ENCODE measurements at regions not wholly inside any gene's neighbourhood (a gene's known extent, or its start where the extent isn't known, plus 50 kb on each side); places are given as distances from the start of the nearest gene placed in this dataset.

- no peak for DNase-seq
Measured at GRCh38 chr14:56900726-56901125, 90.4 kb upstream of the OTX2 start.

GRCh38 chr14:56899829-56900228 lies 89.5 kb upstream of the OTX2 start:
- DNase-seq, result no peak

- DNase-seq, result no peak
Measured at GRCh38 chr14:56896922-56897321, 86.6 kb upstream of the OTX2 start.

- no peak for DNase-seq
Measured at GRCh38 chr14:56896231-56896630, 86.0 kb upstream of the OTX2 start.

- no peak for DNase-seq
Measured at GRCh38 chr14:56895154-56895553, 84.9 kb upstream of the OTX2 start.

- DNase-seq, result no peak
Measured at GRCh38 chr14:56894591-56894991, 84.3 kb upstream of the OTX2 start.

- DNase-seq, result no peak
Measured at GRCh38 chr14:56892959-56893358, 82.7 kb upstream of the OTX2 start.

- DNase-seq, result peak; percentile 28 to 51
Measured at GRCh38 chr14:56891226-56891625, 80.9 kb upstream of the OTX2 start.

- DNase-seq, result no peak
Measured at GRCh38 chr14:56889705-56890104, 79.4 kb upstream of the OTX2 start.

- no peak for DNase-seq
Measured at GRCh38 chr14:56888274-56888673, 78.0 kb upstream of the OTX2 start.

GRCh38 chr14:56887216-56887615 lies 76.9 kb upstream of the OTX2 start:
- DNase-seq, result no peak

GRCh38 chr14:56886471-56887062 lies 76.3 kb upstream of the OTX2 start:
- DNase-seq, result peak in 1 of 2 experiments; percentile 32

GRCh38 chr14:56885825-56886224 lies 75.5 kb upstream of the OTX2 start:
- DNase-seq, result peak; percentile 43 to 59

GRCh38 chr14:56884617-56885016 lies 74.3 kb upstream of the OTX2 start:
- DNase-seq, result no peak

- no peak for DNase-seq
Measured at GRCh38 chr14:56881181-56881580, 70.9 kb upstream of the OTX2 start.

GRCh38 chr14:56878766-56879165 lies 68.5 kb upstream of the OTX2 start:
- DNase-seq, result no peak

- DNase-seq, result no peak
Measured at GRCh38 chr14:56875104-56875675, 64.9 kb upstream of the OTX2 start.

GRCh38 chr14:56874375-56874774 lies 64.1 kb upstream of the OTX2 start:
- DNase-seq, result peak; percentile 48 to 75

GRCh38 chr14:56870336-56870735 lies 60.1 kb upstream of the OTX2 start:
- DNase-seq, result no peak

GRCh38 chr14:56868660-56869059 lies 58.4 kb upstream of the OTX2 start:
- DNase-seq, result no peak

- DNase-seq, result no peak
Measured at GRCh38 chr14:56862836-56863235, 52.6 kb upstream of the OTX2 start.

- DNase-seq, result no peak
Measured at GRCh38 chr14:56860441-56860840, 50.2 kb upstream of the OTX2 start.
